Keratinocyte (primary cell): ENCODE measurements at regions not wholly inside any gene's neighbourhood (a gene's known extent, or its start where the extent isn't known, plus 50 kb on each side); places are given as distances from the start of the nearest gene placed in this dataset.

Source experiments
- DNase-seq: peaks from one replicate; pipeline ENCODE4 v3.0.0-alpha.2; 2011; ENCODE audit warnings: low read depth, missing footprints, low spot score
- FAIRE-seq: peaks from 2 replicates; lab custom pipeline; 2011; peaks lifted over from hg19 to GRCh38; lab: Jason Lieb, UNC
- H2AFZ ChIP-seq: 2 replicates; pipeline ENCODE4 v1.6.0; 2012; ENCODE audit warnings: low read length, control low read depth, inconsistent platforms; ENCODE audit not compliant: control insufficient read depth
- H3K27ac ChIP-seq: 2 replicates; pipeline ENCODE4 v1.5.1; 2011; ENCODE audit warnings: low read length; ENCODE audit not compliant: control insufficient read depth, insufficient read depth
- H3K27me3 ChIP-seq: 3 replicates; pipeline ENCODE4 v1.6.0; 2011; ENCODE audit warnings: low read length; ENCODE audit not compliant: control insufficient read depth, insufficient read depth; ENCODE audit errors: extremely low read depth
- H3K36me3 ChIP-seq, 2 experiments: 2 replicates in 1 of 2; 3 replicates in 1 of 2; pipeline ENCODE4 v1.5.1; 2011; ENCODE audit warnings: low read length in 2 of 2, mild to moderate bottlenecking in 1 of 2; ENCODE audit not compliant: control insufficient read depth in 2 of 2, insufficient read depth in 2 of 2; ENCODE audit errors: extremely low read depth in 1 of 2
- H3K4me1 ChIP-seq: 3 replicates; pipeline ENCODE4 v1.5.1; 2011; ENCODE audit warnings: low read length; ENCODE audit not compliant: control insufficient read depth, insufficient read depth; ENCODE audit errors: extremely low read depth
- H3K4me2 ChIP-seq: 3 replicates; pipeline ENCODE4 v1.6.0; 2011; ENCODE audit warnings: low read depth, low read length; ENCODE audit not compliant: control insufficient read depth, insufficient read depth; ENCODE audit errors: extremely low read depth
- H3K4me3 ChIP-seq, 3 experiments: fragments of 200-600 bp in 1 of 3; sonication (generic) in 1 of 3; 2 replicates in 2 of 3; 3 replicates in 1 of 3; pipeline ENCODE4 v1.5.1; 2011 to 2016; ENCODE audit warnings: low read length in 3 of 3, mild to moderate bottlenecking in 3 of 3, control low read depth in 2 of 3, inconsistent platforms in 1 of 3, low read depth in 1 of 3, mixed read lengths in 1 of 3, mixed run types in 1 of 3, moderate library complexity in 1 of 3; ENCODE audit not compliant: control insufficient read depth in 2 of 3, insufficient read depth in 2 of 3; ENCODE audit errors: extremely low read depth in 1 of 3
- H3K79me2 ChIP-seq: 2 replicates; pipeline ENCODE4 v1.6.0; 2012; ENCODE audit warnings: low read length; ENCODE audit not compliant: control insufficient read depth, insufficient read depth
- H3K9ac ChIP-seq: 3 replicates; pipeline ENCODE4 v1.6.0; 2011; ENCODE audit warnings: low read length; ENCODE audit not compliant: control insufficient read depth, insufficient read depth; ENCODE audit errors: extremely low read depth
- H3K9me1 ChIP-seq: 3 replicates; pipeline ENCODE4 v1.6.0; 2011; ENCODE audit warnings: low read length; ENCODE audit not compliant: control insufficient read depth, insufficient read depth; ENCODE audit errors: extremely low read depth
- H3K9me3 ChIP-seq: 2 replicates; pipeline ENCODE4 v1.5.1; 2012; ENCODE audit warnings: low read depth, low read length; ENCODE audit not compliant: control insufficient read depth
- H4K20me1 ChIP-seq: 3 replicates; pipeline ENCODE4 v1.6.0; 2011; ENCODE audit warnings: low read length; ENCODE audit not compliant: control insufficient read depth, insufficient read depth; ENCODE audit errors: extremely low read depth
- EZH2 ChIP-seq: IDR thresholded peaks from one replicate; pipeline ENCODE4 v1.6.1; 2012; ENCODE audit warnings: inconsistent platforms, mild to moderate bottlenecking, low read length, moderate library complexity
- dilution Hi-C: fragments of 300-500 bp; cut with MboI; formaldehyde crosslinking; loops from one replicate; pipeline ENCODE4 v1.7.0; 2020; ENCODE audit warnings: low sequenced_read_pairs; ENCODE audit not compliant: extremely low pct_ligation_motif_present
- TF ChIP-seq, protein P1 (sequence below), 3 experiments: IDR thresholded peaks in 1 of 3; conservative IDR thresholded peaks in 1 of 3; optimal IDR thresholded peaks in 1 of 3; 2 replicates in 2 of 3; 3 replicates in 1 of 3; pipeline versions ENCODE3 to v1.5.1; 2011; ENCODE audit warnings: low read length in 3 of 3, mild to moderate bottlenecking in 3 of 3, moderate library complexity in 2 of 3, control low read depth in 1 of 3, inconsistent platforms in 1 of 3; ENCODE audit not compliant: insufficient read depth in 2 of 3; ENCODE audit errors: extremely low read depth in 1 of 3

DNA sequence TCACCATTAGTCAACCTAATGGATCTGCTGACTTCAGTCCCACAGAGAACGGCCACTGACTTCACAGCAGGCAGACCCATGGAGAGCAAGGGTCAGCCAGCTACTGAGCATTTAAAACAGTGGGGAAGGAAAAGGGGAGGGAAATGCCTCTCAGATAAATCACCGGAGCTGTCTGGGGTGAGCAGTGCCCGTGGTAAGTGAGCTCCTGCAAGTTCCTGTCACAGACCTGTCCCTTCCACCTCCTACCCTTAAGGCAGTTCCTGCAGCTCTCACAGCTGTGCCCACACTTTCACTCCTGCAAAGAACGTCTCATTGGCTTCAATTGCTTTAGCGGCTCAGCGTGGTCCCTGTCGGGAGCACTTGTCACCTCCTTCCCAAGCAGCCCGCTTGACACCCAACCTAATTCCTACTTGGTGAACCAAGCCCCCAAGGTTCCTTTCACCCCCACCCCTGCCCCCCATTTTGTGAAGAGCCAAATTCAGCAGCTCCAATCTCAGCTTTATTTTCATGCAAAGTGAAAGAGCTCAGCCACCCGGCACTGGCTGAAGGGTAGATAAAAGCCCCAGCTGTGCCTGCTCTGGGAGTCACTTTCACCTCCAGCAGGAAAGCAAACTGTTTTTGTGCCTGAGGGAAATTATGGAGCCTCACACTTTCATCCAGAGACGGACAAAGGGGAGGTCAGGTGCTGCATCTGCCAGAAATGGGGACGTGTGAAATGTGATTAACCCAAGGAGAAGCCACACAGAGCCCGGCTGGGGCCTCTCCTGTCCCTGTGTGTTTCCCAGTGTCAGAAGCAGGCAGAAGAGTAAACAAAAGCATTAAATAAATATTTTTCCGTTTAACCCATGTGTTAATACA lies 306.2 kb downstream of the TTLL7 start:
- Histone ChIP-seq H3K27ac (no peak overlapping the region), H3K4me3 (no peak overlapping the region), H3K4me2 (peak overlapping the region; percentile 25), H3K9me3 (no peaks in the 10 kb centered on the region), H3K9me1 (no peaks in the 10 kb centered on the region), H3K79me2 (no peaks in the 10 kb centered on the region), H3K36me3 (no peaks in the 10 kb centered on the region), H2AFZ (no peak overlapping the region), H4K20me1 (peaks cover 3% of the 10 kb centered on the region), H3K9ac (no peak overlapping the region), H3K27me3 (peaks cover 4% of the 10 kb centered on the region), H3K4me1 (no peaks in the 10 kb centered on the region)
- DNase-seq (no peak), FAIRE-seq (no peak)
- TF ChIP-seq EZH2 = no peak
- TF ChIP-seq, protein P1, sequence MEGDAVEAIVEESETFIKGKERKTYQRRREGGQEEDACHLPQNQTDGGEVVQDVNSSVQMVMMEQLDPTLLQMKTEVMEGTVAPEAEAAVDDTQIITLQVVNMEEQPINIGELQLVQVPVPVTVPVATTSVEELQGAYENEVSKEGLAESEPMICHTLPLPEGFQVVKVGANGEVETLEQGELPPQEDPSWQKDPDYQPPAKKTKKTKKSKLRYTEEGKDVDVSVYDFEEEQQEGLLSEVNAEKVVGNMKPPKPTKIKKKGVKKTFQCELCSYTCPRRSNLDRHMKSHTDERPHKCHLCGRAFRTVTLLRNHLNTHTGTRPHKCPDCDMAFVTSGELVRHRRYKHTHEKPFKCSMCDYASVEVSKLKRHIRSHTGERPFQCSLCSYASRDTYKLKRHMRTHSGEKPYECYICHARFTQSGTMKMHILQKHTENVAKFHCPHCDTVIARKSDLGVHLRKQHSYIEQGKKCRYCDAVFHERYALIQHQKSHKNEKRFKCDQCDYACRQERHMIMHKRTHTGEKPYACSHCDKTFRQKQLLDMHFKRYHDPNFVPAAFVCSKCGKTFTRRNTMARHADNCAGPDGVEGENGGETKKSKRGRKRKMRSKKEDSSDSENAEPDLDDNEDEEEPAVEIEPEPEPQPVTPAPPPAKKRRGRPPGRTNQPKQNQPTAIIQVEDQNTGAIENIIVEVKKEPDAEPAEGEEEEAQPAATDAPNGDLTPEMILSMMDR (optimal IDR thresholded peaks at IDR 0.05 in 1 of 3, IDR thresholded peaks at IDR 0.05 in 1 of 3, conservative IDR thresholded peaks at IDR 0.05 in 1 of 3; ENCODE audit: extremely low read depth in 1 of 3, insufficient read depth in 2 of 3, low read length in 3 of 3) = no peak
- dilution Hi-C loops = no loop called here

DNA sequence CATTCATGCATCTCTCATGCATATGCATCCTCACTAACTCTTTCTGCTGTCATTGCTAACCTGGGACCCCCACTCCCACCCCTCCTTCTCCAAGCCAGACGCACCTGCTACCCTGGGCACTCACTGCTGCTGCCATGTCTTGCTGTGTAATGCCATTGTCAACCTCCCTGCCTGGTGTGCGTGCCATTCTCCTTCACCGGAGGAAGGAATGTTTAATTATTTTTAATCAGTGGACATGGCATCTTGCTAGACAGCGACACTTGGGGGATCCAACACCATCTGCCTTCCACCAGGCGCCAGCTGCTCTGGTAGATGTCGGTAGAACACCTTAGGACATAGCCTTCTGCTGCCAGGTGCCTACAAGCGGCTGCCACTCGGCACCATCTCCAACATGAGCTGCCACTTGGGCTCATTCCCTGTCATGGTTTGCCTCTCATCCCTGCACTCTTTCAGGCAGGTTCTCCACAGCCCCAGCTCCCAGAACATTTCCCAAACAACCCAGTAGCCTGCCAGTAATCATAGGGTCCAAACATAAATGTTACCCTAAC lies 306.9 kb downstream of the TTLL7 start:
- Histone ChIP-seq H3K36me3 (no peaks in the 10 kb centered on the region), H3K9me1 (no peaks in the 10 kb centered on the region), H3K79me2 (no peaks in the 10 kb centered on the region), H4K20me1 (peaks cover 3% of the 10 kb centered on the region), H3K27ac (no peak overlapping the region), H3K4me1 (no peaks in the 10 kb centered on the region), H2AFZ (no peak overlapping the region), H3K4me3 (no peak overlapping the region), H3K9ac (no peak overlapping the region), H3K27me3 (peaks cover 4% of the 10 kb centered on the region), H3K9me3 (no peaks in the 10 kb centered on the region), H3K4me2 (no peak overlapping the region)
- FAIRE-seq (no peak), DNase-seq (no peak)
- no peak for TF ChIP-seq EZH2
- TF ChIP-seq, protein P1 (optimal IDR thresholded peaks at IDR 0.05 in 1 of 3, IDR thresholded peaks at IDR 0.05 in 1 of 3, conservative IDR thresholded peaks at IDR 0.05 in 1 of 3; ENCODE audit: extremely low read depth in 1 of 3, insufficient read depth in 2 of 3, low read length in 3 of 3) = no peak
- dilution Hi-C loops = no loop called here
